H1 (cell line): ENCODE measurements at regions not wholly inside any gene's neighbourhood (a gene's known extent, or its start where the extent isn't known, plus 50 kb on each side); places are given as distances from the start of the nearest gene placed in this dataset.

ENCODE experiments used
- CTCF ChIA-PET: fragments of 300-600 bp; sonication (Branson Sonifier 250); formaldehyde crosslinking; loops from one replicate; lab custom pipeline; 2021; ENCODE audit not compliant: partially characterized antibody; lab: Charles Lee
- POLR2A ChIA-PET: fragments of 300-600 bp; sonication (Branson Sonifier 250); formaldehyde crosslinking; loops from one replicate; lab custom pipeline; 2021; ENCODE audit warnings: inconsistent platforms; ENCODE audit not compliant: partially characterized antibody; lab: Charles Lee
- DNase-seq, 2 experiments: peaks; one replicate each; pipeline versions ENCODE4 v3.0.0 to v3.0.0-alpha.2; 2010 to 2022; ENCODE audit warnings: low spot score in 2 of 2, low read depth in 1 of 2, mixed read lengths in 1 of 2
- FAIRE-seq: peaks from 2 replicates; lab custom pipeline; 2011; peaks lifted over from hg19 to GRCh38; lab: Jason Lieb, UNC
- H2AFZ ChIP-seq: 2 replicates; pipeline ENCODE4 v1.8.1; 2012; ENCODE audit warnings: low read length, inconsistent platforms
- H2AK5ac ChIP-seq: 2 replicates; pipeline ENCODE4 v1.6.1; 2013; ENCODE audit warnings: low read depth, low read length
- H2BK120ac ChIP-seq: replicated peaks from 2 replicates; pipeline ENCODE3; 2013; ENCODE audit warnings: low read depth, low read length, inconsistent platforms
- H2BK12ac ChIP-seq: 2 replicates; pipeline ENCODE4 v1.6.1; 2013; ENCODE audit warnings: low read depth, low read length
- H2BK15ac ChIP-seq: 2 replicates; pipeline ENCODE4 v1.6.1; 2013; ENCODE audit warnings: low read length
- H2BK20ac ChIP-seq: 2 replicates; pipeline ENCODE4 v1.6.1; 2013; ENCODE audit warnings: low read length
- H2BK5ac ChIP-seq: 2 replicates; pipeline ENCODE4 v1.6.1; 2013; ENCODE audit warnings: low read depth, low read length
- H3K14ac ChIP-seq: 2 replicates; pipeline ENCODE4 v1.6.1; 2013; ENCODE audit warnings: inconsistent platforms; ENCODE audit not compliant: insufficient read length
- H3K18ac ChIP-seq: 2 replicates; pipeline ENCODE4 v1.6.1; 2013; ENCODE audit warnings: low read length; ENCODE audit errors: extremely low read depth
- H3K23ac ChIP-seq: 2 replicates; pipeline ENCODE4 v1.6.1; 2013; ENCODE audit warnings: inconsistent platforms; ENCODE audit not compliant: insufficient read length
- H3K23me2 ChIP-seq: 2 replicates; pipeline ENCODE4 v1.6.1; 2013; ENCODE audit warnings: low read depth, low read length
- H3K27ac ChIP-seq: 2 replicates; pipeline ENCODE4 v1.6.1; 2011; ENCODE audit warnings: low read depth, low read length, inconsistent platforms
- H3K27me3 ChIP-seq, 4 experiments: replicated peaks in 1 of 4; 1 replicate in 1 of 4; 2 replicates in 3 of 4; pipeline versions ENCODE4 v1.6.1 to v1.8.1; 2011 to 2013; ENCODE audit warnings: low read length in 3 of 4, mild to moderate bottlenecking in 3 of 4, inconsistent platforms in 2 of 4, mixed read lengths in 2 of 4, moderate library complexity in 1 of 4; ENCODE audit not compliant: control insufficient read depth in 3 of 4, insufficient read depth in 3 of 4; ENCODE audit errors: extremely low read depth in 1 of 4
- H3K36me3 ChIP-seq, 4 experiments: 2 replicates each; pipeline versions ENCODE4 v1.6.1 to v1.8.1; 2011 to 2013; ENCODE audit warnings: mild to moderate bottlenecking in 4 of 4, low read length in 3 of 4, moderate library complexity in 2 of 4, control low read depth in 1 of 4, inconsistent platforms in 1 of 4; ENCODE audit not compliant: insufficient read depth in 4 of 4, control insufficient read depth in 2 of 4
- H3K4ac ChIP-seq: replicated peaks from 2 replicates; pipeline ENCODE3; 2013; ENCODE audit warnings: low read length, low read depth, mixed read lengths, inconsistent platforms; ENCODE audit not compliant: insufficient read length
- H3K4me1 ChIP-seq, 4 experiments: replicated peaks in 1 of 4; 1 replicate in 1 of 4; 2 replicates in 3 of 4; pipeline versions ENCODE4 v1.6.1 to v1.8.1; 2011 to 2013; ENCODE audit warnings: low read length in 3 of 4, inconsistent platforms in 2 of 4, mixed read lengths in 1 of 4; ENCODE audit not compliant: insufficient read depth in 4 of 4, control insufficient read depth in 3 of 4
- H3K4me2 ChIP-seq, 2 experiments: 2 replicates each; pipeline versions ENCODE4 v1.6.1 to v1.8.1; 2011 to 2013; ENCODE audit warnings: low read depth in 2 of 2, low read length in 2 of 2, control low read depth in 1 of 2, inconsistent platforms in 1 of 2, mild to moderate bottlenecking in 1 of 2; ENCODE audit not compliant: insufficient read depth in 1 of 2
- H3K4me3 ChIP-seq, 4 experiments: fragments of 200-600, 300-600 bp in 1 of 4; sonication (generic), shearing (Covaris generic), sonication (Bioruptor Twin) in 1 of 4; 2 replicates each; pipeline versions ENCODE4 v1.5.1 to v1.8.1; 2011 to 2016; ENCODE audit warnings: low read length in 4 of 4, low read depth in 3 of 4, control low read depth in 2 of 4, inconsistent platforms in 2 of 4, mild to moderate bottlenecking in 2 of 4, mixed read lengths in 1 of 4, moderate library complexity in 1 of 4; ENCODE audit not compliant: insufficient read depth in 2 of 4; ENCODE audit errors: extremely low read depth in 1 of 4
- H3K56ac ChIP-seq: replicated peaks from 2 replicates; pipeline ENCODE3; 2013; ENCODE audit warnings: low read depth, mild to moderate bottlenecking, mixed read lengths, low read length, inconsistent platforms; ENCODE audit not compliant: insufficient read length
- H3K79me1 ChIP-seq: 2 replicates; pipeline ENCODE4 v1.6.1; 2013; ENCODE audit warnings: low read depth, low read length, control low read depth
- H3K79me2 ChIP-seq, 2 experiments: 2 replicates each; pipeline versions ENCODE4 v1.6.1 to v1.8.1; 2012 to 2013; ENCODE audit warnings: low read length in 2 of 2, mild to moderate bottlenecking in 2 of 2, inconsistent platforms in 1 of 2; ENCODE audit not compliant: insufficient read depth in 2 of 2, control insufficient read depth in 1 of 2
- H3K9ac ChIP-seq, 4 experiments: replicated peaks in 1 of 4; 1 replicate in 1 of 4; 2 replicates in 3 of 4; pipeline versions ENCODE4 v1.6.1 to v1.8.1; 2011 to 2013; ENCODE audit warnings: low read depth in 3 of 4, low read length in 3 of 4, control low read depth in 2 of 4, mild to moderate bottlenecking in 2 of 4, moderate library complexity in 2 of 4, inconsistent platforms in 1 of 4; ENCODE audit errors: extremely low read depth in 1 of 4
- H3K9me3 ChIP-seq, 2 experiments: 2 replicates each; pipeline versions ENCODE4 v1.6.1 to v1.8.1; 2012 to 2013; ENCODE audit warnings: mild to moderate bottlenecking in 2 of 2, moderate library complexity in 2 of 2, control low read depth in 1 of 2, inconsistent platforms in 1 of 2, low read depth in 1 of 2, low read length in 1 of 2, mixed read lengths in 1 of 2; ENCODE audit not compliant: insufficient read depth in 2 of 2
- H4K20me1 ChIP-seq, 2 experiments: replicated peaks in 1 of 2; 2 replicates each; pipeline versions ENCODE3 to v1.8.1; 2011 to 2013; ENCODE audit warnings: inconsistent platforms in 2 of 2, low read length in 2 of 2, mild to moderate bottlenecking in 1 of 2; ENCODE audit not compliant: insufficient read depth in 2 of 2, control insufficient read depth in 1 of 2
- H4K5ac ChIP-seq: 2 replicates; pipeline ENCODE4 v1.6.1; 2013; ENCODE audit warnings: low read length, low read depth, mixed read lengths, inconsistent platforms; ENCODE audit not compliant: insufficient read length
- H4K8ac ChIP-seq: 2 replicates; pipeline ENCODE4 v1.8.0; 2013; ENCODE audit warnings: mild to moderate bottlenecking, moderate library complexity, low read length, inconsistent platforms; ENCODE audit not compliant: insufficient read depth; ENCODE audit errors: extremely low read depth
- H4K91ac ChIP-seq: replicated peaks from 2 replicates; pipeline ENCODE3; 2013; ENCODE audit warnings: low read length, mixed read lengths, inconsistent platforms; ENCODE audit not compliant: insufficient read length
- NRF1 ChIP-seq: IDR thresholded peaks from 2 replicates; pipeline ENCODE4 v1.6.1; 2011; ENCODE audit warnings: mild to moderate bottlenecking, low read depth, low read length, improper control_type of control experiment
- POLR2A ChIP-seq, 2 experiments: IDR thresholded peaks; 1 replicate in 1 of 2; 2 replicates in 1 of 2; pipeline ENCODE4 v1.6.1; 2011; ENCODE audit warnings: low read depth in 2 of 2, low read length in 2 of 2, mild to moderate bottlenecking in 2 of 2; ENCODE audit errors: control extremely low read depth in 1 of 2
- POLR2AphosphoS5 ChIP-seq: IDR thresholded peaks from 2 replicates; pipeline ENCODE4 v1.6.1; 2011; ENCODE audit warnings: low read depth, low read length
- WGBS, 2 experiments: shearing (Covaris generic) in 1 of 2; methylation state at CpG; one replicate each; pipeline versions ENCODE4 v1.1.6 to v1.1.7; 2013 to 2015; ENCODE audit warnings: low lambda C conversion rate in 2 of 2, mixed read lengths in 2 of 2, inconsistent platforms in 1 of 2, low coverage in 1 of 2, missing lambda C conversion rate in 1 of 2; ENCODE audit not compliant: insufficient replicate concordance in 2 of 2, insufficient coverage in 1 of 2, insufficient read length in 1 of 2; ENCODE audit errors: extremely low coverage in 1 of 2, missing lambda C conversion rate in 1 of 2; 5-methylcytosine and 5-hydroxymethylcytosine counted together
- TF ChIP-seq, protein P1 (sequence below): IDR thresholded peaks from 2 replicates; pipeline ENCODE4 v1.6.1; 2011; ENCODE audit warnings: low read length, improper control_type of control experiment

DNA sequence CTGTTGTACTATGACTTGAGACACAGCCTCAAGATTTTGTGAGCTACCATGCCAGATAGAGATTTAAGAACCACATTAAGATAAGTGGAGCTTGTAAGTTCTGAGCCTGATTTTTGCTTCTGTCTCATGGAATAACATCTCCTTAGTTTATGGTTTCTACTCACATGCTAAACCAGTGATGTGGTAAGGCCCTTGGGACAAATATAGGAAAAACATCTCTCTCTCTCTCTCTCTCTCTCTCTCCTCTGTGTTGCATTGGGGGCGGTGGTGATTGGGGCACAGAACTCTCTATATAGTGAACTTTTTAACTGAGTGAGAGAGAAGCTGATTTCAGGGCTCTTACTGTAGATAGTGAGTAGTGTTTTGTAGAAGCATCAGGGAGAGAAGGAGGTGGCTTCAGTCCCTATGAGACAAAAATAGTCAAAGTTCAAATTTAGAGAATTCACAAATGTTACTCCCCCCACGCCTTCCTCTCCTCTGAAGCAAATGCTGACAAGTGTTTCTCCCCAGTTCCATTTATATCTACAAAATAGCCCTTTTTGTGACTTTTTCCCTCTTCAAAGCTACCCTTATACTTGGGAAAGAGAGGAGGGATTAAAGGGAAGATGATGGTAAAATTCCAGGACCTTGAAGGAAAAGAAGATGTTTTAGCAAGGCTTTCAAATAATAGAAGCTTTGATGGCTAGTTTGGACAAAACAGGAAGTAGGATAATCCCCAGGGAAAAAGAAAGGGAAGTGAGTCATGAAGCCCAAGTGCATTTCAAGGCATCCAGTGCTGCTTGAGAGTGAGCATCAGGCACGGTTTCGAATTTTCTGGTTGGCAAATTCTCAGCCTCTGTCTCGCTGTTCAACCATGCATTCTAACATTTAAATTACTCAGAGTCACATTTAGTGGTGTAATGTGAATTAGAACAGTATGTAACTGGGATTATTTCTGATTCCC, 134.3 kb upstream of the AP1S2 start:
- Histone ChIP-seq H3K4me3 (no peak overlapping the region), H2BK15ac (no peak overlapping the region), H2AFZ (no peak overlapping the region), H4K5ac (no peak overlapping the region), H2BK20ac (no peak overlapping the region), H3K23ac (no peak overlapping the region), H3K14ac (no peak overlapping the region), H3K27ac (no peak overlapping the region), H3K9me3 (no peaks in the 10 kb centered on the region), H4K8ac (no peak overlapping the region), H4K91ac (no peak overlapping the region), H3K27me3 (no peaks in the 10 kb centered on the region), H3K4me2 (no peak overlapping the region), H4K20me1 (no peaks in the 10 kb centered on the region), H3K18ac (no peak overlapping the region), H3K79me2 (no peaks in the 10 kb centered on the region), H3K36me3 (no peaks in the 10 kb centered on the region), H2BK5ac (no peak overlapping the region), H3K79me1 (no peaks in the 10 kb centered on the region), H2BK12ac (no peak overlapping the region), H2BK120ac (no peak overlapping the region), H2AK5ac (no peak overlapping the region), H3K4me1 (no peaks in the 10 kb centered on the region), H3K4ac (no peak overlapping the region), H3K56ac (no peak overlapping the region), H3K9ac (no peak overlapping the region), H3K23me2 (no peaks in the 10 kb centered on the region)
- no peak for DNase-seq
- TF ChIP-seq POLR2AphosphoS5, result no peak
- TF ChIP-seq POLR2A (IDR thresholded peaks at IDR 0.05; ENCODE audit: control extremely low read depth in 1 of 2, low read depth in 2 of 2, low read length in 2 of 2), result no peak
- TF ChIP-seq, protein P1, sequence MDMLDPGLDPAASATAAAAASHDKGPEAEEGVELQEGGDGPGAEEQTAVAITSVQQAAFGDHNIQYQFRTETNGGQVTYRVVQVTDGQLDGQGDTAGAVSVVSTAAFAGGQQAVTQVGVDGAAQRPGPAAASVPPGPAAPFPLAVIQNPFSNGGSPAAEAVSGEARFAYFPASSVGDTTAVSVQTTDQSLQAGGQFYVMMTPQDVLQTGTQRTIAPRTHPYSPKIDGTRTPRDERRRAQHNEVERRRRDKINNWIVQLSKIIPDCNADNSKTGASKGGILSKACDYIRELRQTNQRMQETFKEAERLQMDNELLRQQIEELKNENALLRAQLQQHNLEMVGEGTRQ, result no peak
- no peak for TF ChIP-seq NRF1
- ChIA-PET CTCF (interaction anchor here (1.3 kb wide), 1 partner anchor 11 kb away, joined by 3 read pairs; no protein-coding TSS in a partner anchor), POLR2A (interaction anchor here (1.2 kb wide), 1 partner anchor 14 kb away, joined by 3 read pairs; no protein-coding TSS in a partner anchor)
- no peak for FAIRE-seq
- WGBS, 2 experiments, result 90% methylated on average over 5 of the region's 5 CpGs; no CpG with 5 or more reads in 1 of the 2 experiments
